ENCODE measurements at regions not wholly inside any gene's neighbourhood (a gene's known extent, or its start where the extent isn't known, plus 50 kb on each side); places are given as distances from the start of the nearest gene placed in this dataset.

GRCh38 chr9:106626936-106627335, 236.0 kb upstream of the ZNF462 start:
- Histone ChIP-seq H3K27ac (ENCODE audit: low read depth in 1 of 2, low read length in 2 of 2) (no peak overlapping the region), H3K9me3 (ENCODE audit: control insufficient read depth in 4 of 4, low read length in 3 of 4) (no peaks in the 10 kb centered on the region), H3K27me3 (ENCODE audit: control insufficient read depth in 4 of 4, insufficient read depth in 4 of 4, low read length in 3 of 4) (no peaks in the 10 kb centered on the region), H3K9ac (ENCODE audit: low read depth in 1 of 2, low read length in 2 of 2) (no peak overlapping the region), H3K4me3 (ENCODE audit: low read depth in 1 of 3, low read length in 3 of 3) (no peak overlapping the region), H3K36me3 (ENCODE audit: control insufficient read depth in 4 of 4, insufficient read depth in 3 of 4, low read depth in 1 of 4, low read length in 3 of 4) (no peaks in the 10 kb centered on the region), H3K4me1 (ENCODE audit: control insufficient read depth in 4 of 4, insufficient read depth in 4 of 4, low read length in 3 of 4) (no peaks in the 10 kb centered on the region)
- no peak for DNase-seq (ENCODE audit: low spot score)
- TF ChIP-seq GABPA (IDR thresholded peaks at IDR 0.05 in 1 of 2, conservative IDR thresholded peaks at IDR 0.05 in 1 of 2): no peak
- TF ChIP-seq RAD21 (IDR thresholded peaks at IDR 0.05): no peak
- TF ChIP-seq CTCF (IDR thresholded peaks at IDR 0.05; ENCODE audit: low read depth, low read length, missing input control): no peak
- TF ChIP-seq MAX (IDR thresholded peaks at IDR 0.05): no peak
- TF ChIP-seq EGR1 (IDR thresholded peaks at IDR 0.05; ENCODE audit: low read depth in 2 of 2): no peak
- no peak for TF ChIP-seq REST (IDR thresholded peaks at IDR 0.05)
- TF ChIP-seq SP1 (IDR thresholded peaks at IDR 0.05): no peak
- TF ChIP-seq YY1 (IDR thresholded peaks at IDR 0.05): no peak
- TF ChIP-seq HNF4G (IDR thresholded peaks at IDR 0.05): no peak
- no peak for TF ChIP-seq TAF1 (conservative IDR thresholded peaks at IDR 0.05)
- TF ChIP-seq JUND (IDR thresholded peaks at IDR 0.05): no peak
- TF ChIP-seq ATF3 (IDR thresholded peaks at IDR 0.05): no peak
- no peak for TF ChIP-seq RXRA (IDR thresholded peaks at IDR 0.05)
- TF ChIP-seq NR2F2 (IDR thresholded peaks at IDR 0.05): no peak
- no peak for TF ChIP-seq ZBTB33 (IDR thresholded peaks at IDR 0.05)
- TF ChIP-seq FOXA1 (IDR thresholded peaks at IDR 0.05): no peak
- 81% methylated on average over 6 of the region's 6 CpGs for WGBS

GRCh38 chr9:106632621-106633020, 230.3 kb upstream of the ZNF462 start:
- Histone ChIP-seq H3K27me3 (ENCODE audit: control insufficient read depth in 4 of 4, insufficient read depth in 4 of 4, low read length in 3 of 4) (no peaks in the 10 kb centered on the region), H3K27ac (ENCODE audit: low read depth in 1 of 2, low read length in 2 of 2) (no peak overlapping the region), H3K9me3 (ENCODE audit: control insufficient read depth in 4 of 4, low read length in 3 of 4) (no peaks in the 10 kb centered on the region), H3K36me3 (ENCODE audit: control insufficient read depth in 4 of 4, insufficient read depth in 3 of 4, low read depth in 1 of 4, low read length in 3 of 4) (no peaks in the 10 kb centered on the region), H3K4me3 (ENCODE audit: low read depth in 1 of 3, low read length in 3 of 3) (no peak overlapping the region), H3K4me1 (ENCODE audit: control insufficient read depth in 4 of 4, insufficient read depth in 4 of 4, low read length in 3 of 4) (peaks cover 0 to 1% (median 0%) of the 10 kb centered on the region in 4 donors), H3K9ac (ENCODE audit: low read depth in 1 of 2, low read length in 2 of 2) (no peak overlapping the region)
- DNase-seq (ENCODE audit: low spot score): no peak
- 58% methylated on average over 3 of the region's 3 CpGs for WGBS
- TF ChIP-seq REST (IDR thresholded peaks at IDR 0.05) (no peak), NR2F2 (IDR thresholded peaks at IDR 0.05) (no peak), TAF1 (conservative IDR thresholded peaks at IDR 0.05) (no peak), MAX (IDR thresholded peaks at IDR 0.05) (no peak), ATF3 (IDR thresholded peaks at IDR 0.05) (no peak), HNF4A (conservative IDR thresholded peaks at IDR 0.05) (no peak), RAD21 (IDR thresholded peaks at IDR 0.05) (no peak), EGR1 (IDR thresholded peaks at IDR 0.05; ENCODE audit: low read depth in 2 of 2) (no peak), HNF4G (IDR thresholded peaks at IDR 0.05) (no peak), ZBTB33 (IDR thresholded peaks at IDR 0.05) (no peak), SP1 (IDR thresholded peaks at IDR 0.05) (no peak), RXRA (IDR thresholded peaks at IDR 0.05) (no peak)

Data from liver (tissue), 8 donors.